Lung (tissue), 11 donors: ENCODE measurements at regions not wholly inside any gene's neighbourhood (a gene's known extent, or its start where the extent isn't known, plus 50 kb on each side); places are given as distances from the start of the nearest gene placed in this dataset.

Experiments used
- ATAC-seq: fragments of 200-7000 bp; cut with Tn5 transposase; one replicate; pipeline ENCODE4 v1.9.1; 2020; ENCODE audit warnings: moderate number of reproducible peaks; ENCODE audit not compliant: insufficient read depth, low FRiP score
- DNase-seq, 3 donors: peaks; one replicate each; pipeline ENCODE4 v3.0.0-alpha.2; 2013 to 2017
- H3K27ac ChIP-seq, 2 donors: one replicate each; pipeline ENCODE4 v1.5.1; 2013; ENCODE audit warnings: mild to moderate bottlenecking in 2 of 2, moderate library complexity in 2 of 2, control low read depth in 1 of 2, inconsistent platforms in 1 of 2, low read depth in 1 of 2, low read length in 1 of 2
- H3K27me3 ChIP-seq, 3 donors: one replicate each; pipeline ENCODE4 v1.5.1; 2013; ENCODE audit warnings: low read length in 2 of 3; ENCODE audit not compliant: control insufficient read depth in 3 of 3, insufficient read depth in 3 of 3
- H3K36me3 ChIP-seq, 4 donors: one replicate each; pipeline ENCODE4 v1.5.1; 2013; ENCODE audit warnings: low read length in 4 of 4, mild to moderate bottlenecking in 1 of 4, moderate library complexity in 1 of 4; ENCODE audit not compliant: control insufficient read depth in 4 of 4, insufficient read depth in 4 of 4
- H3K4me1 ChIP-seq, 5 donors: one replicate each; pipeline ENCODE4 v1.5.1; 2013; ENCODE audit warnings: low read length in 5 of 5, mild to moderate bottlenecking in 2 of 5, moderate library complexity in 1 of 5; ENCODE audit not compliant: control insufficient read depth in 5 of 5, insufficient read depth in 5 of 5
- H3K4me3 ChIP-seq: one replicate; pipeline ENCODE4 v1.5.1; 2013; ENCODE audit warnings: mild to moderate bottlenecking, control low read depth, moderate library complexity
- H3K9ac ChIP-seq, 2 donors: one replicate each; pipeline ENCODE4 v1.5.1; 2013; ENCODE audit warnings: low read length in 2 of 2, control low read depth in 1 of 2; ENCODE audit not compliant: insufficient read depth in 1 of 2
- H3K9me3 ChIP-seq, 4 donors: one replicate each; pipeline ENCODE4 v1.5.1; 2013; ENCODE audit warnings: low read length in 3 of 4, mild to moderate bottlenecking in 1 of 4, moderate library complexity in 1 of 4; ENCODE audit not compliant: control insufficient read depth in 4 of 4, insufficient read depth in 3 of 4
- WGBS, 2 donors: extraction: QIAGEN DNeasy Blood & Tissue Kit; methylation state at CpG; one replicate each; pipeline ENCODE4 v1.1.7; 2013; 5-methylcytosine and 5-hydroxymethylcytosine counted together
- TF ChIP-seq, protein P1 (sequence below): IDR thresholded peaks from 2 replicates; pipeline ENCODE4 v1.5.1; 2012; ENCODE audit warnings: mild to moderate bottlenecking; ENCODE audit errors: control extremely low read depth, extremely low read depth
- donor health status: control.
- donor health status: control.
- donor health status: Bipolar disorder and iron deficiency.
- donor health status: healthy.
- donor health status: DM: yes; HTN: yes; CAD: no.

DNA sequence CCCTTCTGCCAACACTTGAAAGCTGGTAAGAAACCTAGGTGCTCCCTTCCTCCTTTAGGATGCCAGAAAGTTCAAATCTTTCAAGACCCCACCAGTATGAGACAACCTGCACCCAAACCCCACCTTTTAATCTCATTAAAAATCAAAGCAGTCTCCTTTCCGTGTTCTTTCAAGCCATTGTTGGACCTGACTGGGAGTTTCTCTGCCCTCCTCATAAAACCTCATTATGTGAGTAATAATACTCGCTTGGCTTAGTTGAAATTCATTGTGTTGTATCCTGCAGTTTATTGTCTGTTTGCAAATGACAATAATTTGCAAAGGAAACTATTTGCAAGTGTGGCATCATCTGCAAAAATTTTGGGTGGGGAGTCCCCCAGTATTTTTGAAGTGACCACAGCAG lies 133.2 kb upstream of the VEGFC start:
- H3K9ac ChIP-seq: no peak overlapping the region
- H3K4me3 ChIP-seq: no peak overlapping the region
- H3K4me1 ChIP-seq: no peaks in the 10 kb centered on the region
- ATAC-seq: no peak
- H3K27ac ChIP-seq: no peak overlapping the region
- H3K9me3 ChIP-seq: no peaks in the 10 kb centered on the region
- 74 to 81% methylated on average over 2 of the region's 2 CpGs for WGBS, 2 donors
- TF ChIP-seq, protein P1, sequence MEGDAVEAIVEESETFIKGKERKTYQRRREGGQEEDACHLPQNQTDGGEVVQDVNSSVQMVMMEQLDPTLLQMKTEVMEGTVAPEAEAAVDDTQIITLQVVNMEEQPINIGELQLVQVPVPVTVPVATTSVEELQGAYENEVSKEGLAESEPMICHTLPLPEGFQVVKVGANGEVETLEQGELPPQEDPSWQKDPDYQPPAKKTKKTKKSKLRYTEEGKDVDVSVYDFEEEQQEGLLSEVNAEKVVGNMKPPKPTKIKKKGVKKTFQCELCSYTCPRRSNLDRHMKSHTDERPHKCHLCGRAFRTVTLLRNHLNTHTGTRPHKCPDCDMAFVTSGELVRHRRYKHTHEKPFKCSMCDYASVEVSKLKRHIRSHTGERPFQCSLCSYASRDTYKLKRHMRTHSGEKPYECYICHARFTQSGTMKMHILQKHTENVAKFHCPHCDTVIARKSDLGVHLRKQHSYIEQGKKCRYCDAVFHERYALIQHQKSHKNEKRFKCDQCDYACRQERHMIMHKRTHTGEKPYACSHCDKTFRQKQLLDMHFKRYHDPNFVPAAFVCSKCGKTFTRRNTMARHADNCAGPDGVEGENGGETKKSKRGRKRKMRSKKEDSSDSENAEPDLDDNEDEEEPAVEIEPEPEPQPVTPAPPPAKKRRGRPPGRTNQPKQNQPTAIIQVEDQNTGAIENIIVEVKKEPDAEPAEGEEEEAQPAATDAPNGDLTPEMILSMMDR: no peak
- DNase-seq: no peak
- H3K27me3 ChIP-seq: no peaks in the 10 kb centered on the region
- no peaks in the 10 kb centered on the region for H3K36me3 ChIP-seq

DNA sequence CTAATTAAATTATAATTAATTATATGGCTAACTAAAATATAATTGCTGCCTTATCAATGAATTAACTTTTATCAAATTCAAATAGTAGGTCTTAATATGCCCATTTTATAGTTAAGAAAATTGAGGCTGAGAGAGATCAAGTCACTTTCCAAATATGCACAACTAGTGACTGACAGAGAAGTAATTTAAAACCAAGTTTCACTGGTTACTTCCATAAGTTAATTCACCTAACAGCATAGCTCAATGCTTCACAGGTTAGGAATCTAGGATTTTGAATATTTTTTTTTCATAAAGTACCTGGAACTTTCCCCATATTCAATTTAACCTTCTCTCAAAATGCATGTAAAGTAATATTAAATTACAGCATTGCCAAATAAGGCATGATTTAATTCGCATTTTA lies 134.4 kb upstream of the VEGFC start:
- no peak overlapping the region for H3K9ac ChIP-seq
- no peaks in the 10 kb centered on the region for H3K9me3 ChIP-seq
- H3K36me3 ChIP-seq: no peaks in the 10 kb centered on the region
- H3K27me3 ChIP-seq: no peaks in the 10 kb centered on the region
- ATAC-seq: no peak
- WGBS, 2 donors: 93 to 100% methylated on average over 1 of the region's 1 CpG
- TF ChIP-seq, protein P1: no peak
- no peak overlapping the region for H3K27ac ChIP-seq
- H3K4me3 ChIP-seq: no peak overlapping the region
- H3K4me1 ChIP-seq: no peaks in the 10 kb centered on the region
- no peak for DNase-seq

GRCh38 chr4:176927664-176928063 lies 134.9 kb upstream of the VEGFC start:
- Histone ChIP-seq H3K9me3 (no peaks in the 10 kb centered on the region), H3K27ac (no peak overlapping the region), H3K4me3 (no peak overlapping the region), H3K9ac (no peak overlapping the region), H3K27me3 (no peaks in the 10 kb centered on the region), H3K4me1 (no peaks in the 10 kb centered on the region), H3K36me3 (no peaks in the 10 kb centered on the region)
- DNase-seq (no peak), ATAC-seq (no peak)
- WGBS, 2 donors: 65 to 74% methylated on average over 2 of the region's 2 CpGs
- TF ChIP-seq, protein P1: no peak

- no peaks in the 10 kb centered on the region for H3K9me3 ChIP-seq
- 31 to 50% methylated on average over 4 of the region's 4 CpGs for whole genome bisulfite sequencing, 2 donors
- H3K9ac ChIP-seq: no peak overlapping the region
- no peaks in the 10 kb centered on the region for H3K27me3 ChIP-seq
- H3K4me1 ChIP-seq: peaks cover 0 to 23% (median 0%) of the 10 kb centered on the region in 5 donors
- H3K36me3 ChIP-seq: no peaks in the 10 kb centered on the region
- no peak overlapping the region for H3K27ac ChIP-seq
- no peak overlapping the region for H3K4me3 ChIP-seq
- TF ChIP-seq, protein P1: no peak
- no peak for DNase-seq
- no peak for ATAC-seq
Measured at GRCh38 chr4:176939445-176939844, 146.7 kb upstream of the VEGFC start.
